B cell (primary cell): ENCODE measurements at regions not wholly inside any gene's neighbourhood (a gene's known extent, or its start where the extent isn't known, plus 50 kb on each side); places are given as distances from the start of the nearest gene placed in this dataset.
"Not testable (repeated sequence)": the region's sequence is repeated elsewhere in the genome, so short reads cannot be mapped to it uniquely, and the experiment has no call there.

Source experiments
- ATAC-seq: fragments of 200-7000 bp; cut with Tn5 transposase; one replicate; pipeline ENCODE4 v1.10.0; 2021; ENCODE audit warnings: low read depth, mild to moderate bottlenecking, moderate number of reproducible peaks, moderate library complexity
- CTCF ChIA-PET: fragments of 350-600 bp; sonication (Branson Sonifier 250); formaldehyde crosslinking; loops from one replicate; lab custom pipeline; 2021; ENCODE audit warnings: antibody characterized with exemption, inconsistent platforms; lab: Charles Lee
- POLR2A ChIA-PET: fragments of 350-600 bp; sonication (Branson Sonifier 250); formaldehyde crosslinking; loops from one replicate; lab custom pipeline; 2021; ENCODE audit warnings: antibody characterized with exemption; lab: Charles Lee
- DNase-seq: peaks from one replicate; pipeline ENCODE4 v3.0.0; 2013
- H2AFZ ChIP-seq: 2 replicates; pipeline ENCODE4 v1.6.1; 2012; ENCODE audit warnings: mild to moderate bottlenecking, low read depth, low read length; ENCODE audit not compliant: insufficient read depth, poor library complexity, severe bottlenecking
- H3K27ac ChIP-seq, 2 donors: 1 replicate in 1 of 2; 2 replicates in 1 of 2; pipeline ENCODE4 v1.5.1; 2012 to 2013; ENCODE audit warnings: low read length in 2 of 2, mild to moderate bottlenecking in 2 of 2, moderate library complexity in 1 of 2
- H3K27me3 ChIP-seq, 4 experiments: fragments of 200-600 bp in 1 of 4; sonication (generic) in 1 of 4; replicated peaks in 1 of 4; 1 replicate in 2 of 4; 2 replicates in 2 of 4; pipeline versions ENCODE4 v1.6.1 to v1.7.0; 2013 to 2016; ENCODE audit warnings: low read length in 3 of 4, mild to moderate bottlenecking in 2 of 4, mixed read lengths in 1 of 4, moderate library complexity in 1 of 4; ENCODE audit not compliant: insufficient read depth in 4 of 4, control insufficient read depth in 3 of 4; ENCODE audit errors: control extremely low read depth in 1 of 4
- H3K36me3 ChIP-seq, 2 experiments: replicated peaks in 1 of 2; 1 replicate in 1 of 2; 2 replicates in 1 of 2; pipeline versions ENCODE4 v1.6.1 to v1.7.1; 2013; ENCODE audit warnings: low read length in 1 of 2; ENCODE audit not compliant: insufficient read depth in 2 of 2, control insufficient read depth in 1 of 2; ENCODE audit errors: control extremely low read depth in 1 of 2, extremely low read depth in 1 of 2
- H3K4me1 ChIP-seq, 2 donors: fragments of 200-600 bp in 1 of 2; sonication (generic) in 1 of 2; 1 replicate in 1 of 2; 2 replicates in 1 of 2; pipeline versions ENCODE4 v1.5.1 to v1.6.1; 2013 to 2017; ENCODE audit warnings: low read length in 2 of 2; ENCODE audit not compliant: control insufficient read depth in 2 of 2, insufficient read depth in 2 of 2
- H3K4me2 ChIP-seq: replicated peaks from 2 replicates; pipeline ENCODE3; 2012; ENCODE audit warnings: mild to moderate bottlenecking, low read depth, low read length; ENCODE audit not compliant: poor library complexity, severe bottlenecking
- H3K4me3 ChIP-seq, 5 experiments: fragments of 200-600 bp in 1 of 5; sonication (generic) in 1 of 5; 1 replicate in 3 of 5; 2 replicates in 2 of 5; pipeline versions ENCODE4 v1.5.1 to v1.7.0; 2011 to 2016; ENCODE audit warnings: low read length in 4 of 5, mild to moderate bottlenecking in 4 of 5, low read depth in 2 of 5, control low read depth in 1 of 5, moderate library complexity in 1 of 5; ENCODE audit not compliant: insufficient read depth in 1 of 5; ENCODE audit errors: control extremely low read depth in 1 of 5, extremely low read depth in 1 of 5
- H3K79me2 ChIP-seq: fragments of 200-600 bp; sonication (generic); one replicate; pipeline ENCODE4 v1.6.0; 2016; ENCODE audit warnings: low read length; ENCODE audit not compliant: control insufficient read depth, insufficient read depth
- H3K9ac ChIP-seq: fragments of 200-600 bp; sonication (generic); 2 replicates; pipeline ENCODE4 v1.6.1; 2017; ENCODE audit warnings: mild to moderate bottlenecking, low read length, moderate library complexity
- H3K9me3 ChIP-seq, 3 donors: one replicate each; pipeline versions ENCODE4 v1.6.1 to v1.7.1; 2013; ENCODE audit warnings: low read length in 2 of 3; ENCODE audit not compliant: control insufficient read depth in 2 of 3, insufficient read depth in 1 of 3; ENCODE audit errors: control extremely low read depth in 1 of 3
- H4K20me1 ChIP-seq: 2 replicates; pipeline ENCODE4 v1.6.0; 2012; ENCODE audit warnings: mild to moderate bottlenecking, low read length; ENCODE audit not compliant: insufficient read depth, control insufficient read depth, poor library complexity, severe bottlenecking
- H3K27ac Mint-ChIP-seq: one replicate; pipeline ENCODE4 v1.8.0; 2021; ENCODE audit warnings: mixed read lengths
- H3K27me3 Mint-ChIP-seq: one replicate; pipeline ENCODE4 v1.8.0; 2021; ENCODE audit warnings: mixed read lengths
- H3K4me1 Mint-ChIP-seq: one replicate; pipeline ENCODE4 v1.8.0; 2021; ENCODE audit warnings: mixed read lengths
- H3K4me3 Mint-ChIP-seq: one replicate; pipeline ENCODE4 v1.8.0; 2021; ENCODE audit warnings: mixed read lengths
- H3K9me3 Mint-ChIP-seq: one replicate; pipeline ENCODE4 v1.8.0; 2022; ENCODE audit warnings: mixed read lengths; ENCODE audit not compliant: insufficient read depth
- CTCF ChIP-seq: fragments of 200-600 bp; IDR thresholded peaks from one replicate; pipeline ENCODE4 v1.8.0; 2022; ENCODE audit warnings: antibody characterized with exemption, mild to moderate bottlenecking
- EZH2 ChIP-seq: IDR thresholded peaks from 2 replicates; pipeline ENCODE4 v1.6.1; 2012; ENCODE audit warnings: borderline replicate concordance, low read depth, mild to moderate bottlenecking, moderate library complexity, low read length; ENCODE audit not compliant: insufficient read depth, poor library complexity, severe bottlenecking
- WGBS: methylation state at CpG from one replicate; pipeline ENCODE4 v1.1.5; 2013; ENCODE audit warnings: missing lambda C conversion rate; ENCODE audit not compliant: insufficient coverage; 5-methylcytosine and 5-hydroxymethylcytosine counted together
- intact Hi-C: fragments of 100-400 bp; cut with micrococcal nuclease; formaldehyde crosslinking; loops from one replicate; pipeline ENCODE4 v1.10.0; 2022

GRCh38 chr4:15171725-15172124 lies 169.4 kb downstream of the CPEB2 start:
- ATAC-seq (no peak), DNase-seq (no peak)
- Mint-ChIP-seq H3K27ac (no peak overlapping the region), H3K4me1 (no peaks in the 10 kb centered on the region), H3K9me3 (peaks cover 2% of the 10 kb centered on the region), H3K4me3 (no peak overlapping the region), H3K27me3 (peaks cover 15% of the 10 kb centered on the region)
- CTCF ChIA-PET = no interaction called here
- Histone ChIP-seq H3K36me3 (no peaks in the 10 kb centered on the region), H3K4me2 (no peak overlapping the region), H3K9ac (no peak overlapping the region), H4K20me1 (no peaks in the 10 kb centered on the region), H3K27ac (no peak overlapping the region), H3K79me2 (no peaks in the 10 kb centered on the region), H2AFZ (no peak overlapping the region), H3K27me3 (peaks cover 0 to 5% (median 0%) of the 10 kb centered on the region in 4 experiments), H3K9me3 (peaks cover 1 to 9% (median 9%) of the 10 kb centered on the region in 3 donors), H3K4me1 (no peaks in the 10 kb centered on the region), H3K4me3 (no peak overlapping the region)
- intact Hi-C loops = no loop called here
- TF ChIP-seq CTCF = no peak
- no peak for TF ChIP-seq EZH2
- POLR2A ChIA-PET = no interaction called here

- ATAC-seq (no peak), DNase-seq (no peak)
- ChIA-PET POLR2A (no interaction called here), CTCF (no interaction called here)
- Mint-ChIP-seq H3K9me3 (peaks cover 2% of the 10 kb centered on the region), H3K27ac (no peak overlapping the region), H3K27me3 (peaks cover 15% of the 10 kb centered on the region), H3K4me3 (no peak overlapping the region), H3K4me1 (no peaks in the 10 kb centered on the region)
- no peak overlapping the region for H3K27ac ChIP-seq
- intact Hi-C loops = no loop called here
- no peaks in the 10 kb centered on the region for H3K79me2 ChIP-seq
- H3K9ac ChIP-seq = no peak overlapping the region
- no peak overlapping the region for H3K4me3 ChIP-seq
- H2AFZ ChIP-seq = no peak overlapping the region
- H3K4me2 ChIP-seq = no peak overlapping the region
- H3K27me3 ChIP-seq = peaks cover 0 to 5% (median 0%) of the 10 kb centered on the region in 4 experiments
- H3K36me3 ChIP-seq = no peaks in the 10 kb centered on the region
- peaks cover 1 to 9% (median 9%) of the 10 kb centered on the region in 3 donors for H3K9me3 ChIP-seq
- 33% methylated on average over 1 of the region's 4 CpGs for WGBS
- no peaks in the 10 kb centered on the region for H4K20me1 ChIP-seq
- no peaks in the 10 kb centered on the region for H3K4me1 ChIP-seq
- TF ChIP-seq CTCF (no peak), EZH2 (no peak)
These were observed 171.0 kb downstream of the CPEB2 start for GRCh38 chr4:15173251-15173650.

GRCh38 chr4:15174168-15174567 lies 171.9 kb downstream of the CPEB2 start:
- no CpG with 5 or more reads among the region's 16 CpGs for WGBS
- CTCF ChIA-PET, DNase-seq, H3K36me3 ChIP-seq, H4K20me1 ChIP-seq, H3K4me1 Mint-ChIP-seq, H3K4me2 ChIP-seq, H3K27ac Mint-ChIP-seq, H3K79me2 ChIP-seq, H3K9ac ChIP-seq, POLR2A ChIA-PET, H3K9me3 ChIP-seq, H3K4me3 Mint-ChIP-seq, H2AFZ ChIP-seq, ATAC-seq, H3K27ac ChIP-seq, H3K27me3 ChIP-seq, H3K9me3 Mint-ChIP-seq, H3K4me3 ChIP-seq, intact Hi-C loops, H3K4me1 ChIP-seq: not testable (repeated sequence)
- peaks cover 10% of the 10 kb centered on the region for H3K27me3 Mint-ChIP-seq
